HFFc6 (cell line): ENCODE measurements at regions not wholly inside any gene's neighbourhood (a gene's known extent, or its start where the extent isn't known, plus 50 kb on each side); places are given as distances from the start of the nearest gene placed in this dataset.

Experiments used
- DNase-seq: peaks from one replicate; pipeline ENCODE4 v3.0.0-alpha.2; 2018
- H3K27ac Mint-ChIP-seq: 2 replicates; pipeline ENCODE4 v1.8.0; 2020; ENCODE audit warnings: mild to moderate bottlenecking, mixed read lengths
- H3K27me3 Mint-ChIP-seq: 2 replicates; pipeline ENCODE4 v1.8.0; 2021; ENCODE audit warnings: mild to moderate bottlenecking, moderate library complexity, mixed read lengths; ENCODE audit not compliant: insufficient read depth
- H3K36me3 Mint-ChIP-seq: 2 replicates; pipeline ENCODE4 v1.8.0; 2021; ENCODE audit warnings: low read depth, mixed read lengths
- H3K4me1 Mint-ChIP-seq: 2 replicates; pipeline ENCODE4 v1.8.0; 2020; ENCODE audit warnings: low read depth, mixed read lengths
- H3K4me3 Mint-ChIP-seq: 2 replicates; pipeline ENCODE4 v1.8.0; 2020; ENCODE audit warnings: mild to moderate bottlenecking, moderate library complexity, mixed read lengths
- H3K9me3 Mint-ChIP-seq: 2 replicates; pipeline ENCODE4 v1.8.0; 2020; ENCODE audit warnings: mild to moderate bottlenecking, mixed read lengths
- CTCF ChIP-seq: fragments of 200-600 bp; sonication (generic); IDR thresholded peaks from 2 replicates; pipeline ENCODE4 v1.5.0; 2021; ENCODE audit warnings: antibody characterized with exemption, mild to moderate bottlenecking

DNA sequence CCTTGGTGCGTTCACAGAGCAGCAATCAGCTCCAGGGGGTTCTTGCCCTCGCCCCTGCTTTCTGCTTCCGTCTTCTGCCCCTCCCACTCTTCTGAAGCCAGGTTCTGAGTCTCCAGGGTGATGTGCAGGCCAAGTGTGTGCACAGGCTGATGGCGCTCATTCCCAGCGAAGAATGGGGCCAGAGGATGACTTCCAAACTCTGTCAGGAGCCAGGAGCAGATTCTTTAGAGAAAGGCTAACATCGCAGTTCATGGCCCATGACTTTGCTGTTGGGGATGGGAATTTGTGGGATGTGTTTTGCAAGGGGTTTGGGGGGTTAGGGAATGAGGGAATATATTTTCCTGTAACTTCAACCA, 56.1 kb upstream of the CCN6 start:
- TF ChIP-seq CTCF: no peak
- H3K36me3 Mint-ChIP-seq: no peaks in the 10 kb centered on the region
- no peak overlapping the region for H3K27ac Mint-ChIP-seq
- no peak overlapping the region for H3K4me3 Mint-ChIP-seq
- no peak for DNase-seq
- H3K4me1 Mint-ChIP-seq: peaks cover 45% of the 10 kb centered on the region
- H3K9me3 Mint-ChIP-seq: no peaks in the 10 kb centered on the region
- no peaks in the 10 kb centered on the region; the same call in 1 of the 2 replicates for H3K27me3 Mint-ChIP-seq

DNA sequence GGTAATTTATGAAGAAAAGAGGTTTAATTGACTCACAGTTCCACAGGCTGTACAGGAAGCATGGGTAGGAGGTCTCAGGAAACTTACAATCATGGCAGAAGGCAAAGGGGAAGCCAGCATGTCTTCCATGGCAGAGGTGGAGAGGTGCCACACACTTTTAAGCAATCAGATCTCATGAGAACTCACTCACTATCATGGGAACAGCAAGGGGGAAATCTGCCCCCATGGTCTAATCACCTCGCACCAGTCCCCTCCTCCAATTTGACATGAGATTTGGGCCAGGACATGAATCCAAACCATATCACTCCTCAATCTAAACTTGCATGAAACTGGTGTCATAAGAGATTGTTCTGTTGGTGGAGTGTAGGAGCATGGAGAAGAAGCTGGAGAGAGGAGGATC, 51.6 kb upstream of the CCN6 start:
- H3K4me3 Mint-ChIP-seq: no peak overlapping the region
- H3K9me3 Mint-ChIP-seq: no peaks in the 10 kb centered on the region
- TF ChIP-seq CTCF: no peak
- H3K4me1 Mint-ChIP-seq: peaks cover 15% of the 10 kb centered on the region
- no peaks in the 10 kb centered on the region for H3K27me3 Mint-ChIP-seq
- no peak overlapping the region for H3K27ac Mint-ChIP-seq
- no peak for DNase-seq
- no peaks in the 10 kb centered on the region for H3K36me3 Mint-ChIP-seq
